GOT3 (cell line): ENCODE measurements at regions not wholly inside any gene's neighbourhood (a gene's known extent, or its start where the extent isn't known, plus 50 kb on each side); places are given as distances from the start of the nearest gene placed in this dataset.
"Not testable (repeated sequence)": the region's sequence is repeated elsewhere in the genome, so short reads cannot be mapped to it uniquely, and the experiment has no call there.

Source experiments
- DNase-seq: peaks from one replicate; lab custom pipeline; 2025; ENCODE audit warnings: mixed read lengths; lab: John Stamatoyannopoulos, UW

- no peak for DNase-seq
Observed at GRCh38 chr6:102761872-102762271, 1368.4 kb downstream of the GRIK2 start.

GRCh38 chr6:102759415-102759814 lies 1365.9 kb downstream of the GRIK2 start:
- DNase-seq: no peak

GRCh38 chr6:102758536-102758935 lies 1365.0 kb downstream of the GRIK2 start:
- not testable (repeated sequence) for DNase-seq

DNA sequence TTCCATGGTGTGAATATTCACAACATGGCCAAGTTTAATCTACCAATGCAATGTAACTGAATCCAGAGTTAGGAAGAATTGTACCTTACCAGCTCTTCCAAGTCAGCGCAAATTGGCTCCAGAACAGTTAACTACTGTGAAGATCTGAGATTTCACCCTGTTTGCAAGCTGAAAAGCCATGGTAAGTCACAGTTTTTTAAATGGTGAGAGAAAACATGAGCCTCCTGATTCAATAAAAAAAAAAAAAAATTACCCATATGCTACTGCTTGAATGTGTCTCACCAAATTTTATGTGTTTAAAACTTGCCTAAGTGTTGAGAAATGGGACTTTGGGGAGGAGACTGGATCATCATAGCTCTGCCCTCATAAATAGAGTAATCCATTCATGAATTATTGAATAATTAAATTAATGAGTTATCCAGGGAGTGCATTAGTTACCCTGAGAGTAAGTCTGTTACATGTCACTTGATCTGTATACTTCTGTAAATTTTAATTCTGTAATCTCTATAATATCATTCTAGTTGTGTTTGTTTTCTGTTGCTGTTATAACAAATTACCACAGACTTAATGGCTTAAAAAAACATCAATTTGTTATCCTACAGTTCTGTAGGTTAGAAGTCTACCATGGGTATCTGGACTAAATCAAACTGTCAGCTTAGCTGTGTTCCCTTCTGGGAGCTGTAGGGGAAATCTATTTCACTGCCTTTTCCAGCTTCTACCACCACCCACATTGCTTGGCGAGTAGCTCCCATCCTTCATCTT lies 1355.9 kb downstream of the GRIK2 start:
- DNase-seq: no peak

DNA sequence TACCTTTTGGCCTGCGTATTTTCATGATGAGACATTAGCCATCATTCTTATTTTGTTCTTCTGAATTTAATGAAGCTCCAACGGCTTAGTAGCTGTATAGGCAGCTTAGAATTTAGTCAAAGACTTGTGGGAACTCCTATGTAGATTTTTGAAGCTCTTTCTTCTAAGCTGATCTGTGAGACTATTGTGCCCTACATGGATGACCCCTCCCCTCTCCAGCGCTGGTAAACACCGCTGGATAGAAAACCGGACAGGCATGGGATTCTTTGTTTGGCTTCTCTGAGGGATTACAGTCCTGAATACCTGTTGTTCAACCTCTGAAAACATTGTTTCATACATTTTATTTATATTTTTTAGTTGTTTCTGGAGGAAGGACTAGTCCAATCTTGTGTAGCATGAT lies 1353.4 kb downstream of the GRIK2 start:
- DNase-seq: no peak

GRCh38 chr6:102742754-102743356 lies 1349.3 kb downstream of the GRIK2 start:
- no peak for DNase-seq

- no peak for DNase-seq
Observed at GRCh38 chr6:102742028-102742427, 1348.5 kb downstream of the GRIK2 start.

- DNase-seq: no peak
Observed at GRCh38 chr6:102736941-102737368, 1343.4 kb downstream of the GRIK2 start.

GRCh38 chr6:102732898-102733297 lies 1339.4 kb downstream of the GRIK2 start:
- no peak for DNase-seq

GRCh38 chr6:102722086-102722485 lies 1328.6 kb downstream of the GRIK2 start:
- DNase-seq: not testable (repeated sequence)

DNA sequence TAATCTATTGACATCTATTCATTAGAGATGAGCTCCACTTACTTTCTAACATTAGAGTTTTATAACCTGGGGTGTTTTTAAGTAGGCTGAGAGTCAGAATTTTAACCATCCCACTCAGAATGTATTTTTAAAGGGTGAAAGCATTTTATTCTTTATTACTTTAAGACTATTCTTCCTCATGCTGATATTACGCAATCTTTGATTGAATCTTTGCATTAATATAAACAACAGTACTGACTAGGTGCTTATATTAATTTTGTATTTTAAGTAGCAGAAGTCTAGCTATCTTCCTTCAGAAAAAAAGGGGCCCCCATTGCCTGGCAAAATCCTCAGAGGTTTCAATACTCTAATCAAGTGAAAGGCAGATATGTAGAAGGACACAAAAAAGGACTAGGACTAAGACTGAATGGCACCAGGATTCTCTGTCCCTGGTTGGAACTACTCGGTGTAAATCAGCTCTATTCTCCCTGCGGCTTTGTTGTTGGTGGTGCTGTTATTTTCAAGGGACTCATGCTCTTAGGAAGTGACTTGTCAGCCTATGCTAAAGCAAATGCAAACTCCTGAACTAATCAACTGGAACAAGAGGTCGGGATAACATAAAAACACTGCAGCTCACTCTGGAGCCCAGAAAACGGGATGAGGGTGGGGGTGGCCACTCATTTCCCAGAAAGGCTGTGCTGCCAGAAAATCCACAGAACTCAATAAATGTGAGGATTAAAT lies 1324.4 kb downstream of the GRIK2 start:
- DNase-seq: no peak

DNA sequence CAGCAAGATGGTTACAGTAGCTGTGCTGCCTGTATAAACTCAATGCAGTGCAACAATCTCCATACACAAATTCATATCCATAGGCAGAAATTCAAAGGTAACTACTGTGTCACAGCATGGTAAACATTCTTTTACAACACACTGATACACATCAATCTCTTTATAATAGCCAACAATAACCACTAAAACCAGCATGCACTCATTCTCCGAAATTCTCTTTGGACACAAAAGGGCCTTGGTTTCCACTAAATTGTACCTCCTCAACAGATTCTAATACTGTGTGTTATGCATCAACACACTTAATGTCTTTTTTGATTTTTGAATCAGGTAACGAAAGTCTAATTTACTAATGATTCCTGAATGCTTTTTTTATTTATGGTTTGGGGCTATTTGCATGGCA lies 1323.7 kb downstream of the GRIK2 start:
- DNase-seq: no peak

GRCh38 chr6:102701019-102701418 lies 1307.5 kb downstream of the GRIK2 start:
- DNase-seq: no peak

DNA sequence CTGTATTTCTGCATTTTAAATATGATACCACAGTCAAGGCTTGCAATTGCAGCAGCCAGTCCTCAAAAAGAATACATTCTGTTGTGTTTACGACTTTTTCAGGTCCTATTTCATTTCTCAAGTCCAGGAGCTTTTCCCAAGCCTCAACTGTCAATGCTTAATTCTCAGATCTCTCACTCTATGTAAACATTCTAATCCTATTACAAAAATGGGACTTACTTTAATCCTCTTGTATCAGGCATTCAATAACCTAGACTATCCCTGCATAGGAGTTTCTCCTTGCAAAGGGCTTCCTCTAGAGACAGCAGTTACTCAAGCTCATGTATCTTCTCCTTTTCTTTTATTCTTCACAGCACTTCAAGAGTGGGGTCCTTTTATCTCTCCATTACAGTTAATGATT lies 1293.0 kb downstream of the GRIK2 start:
- no peak for DNase-seq

DNA sequence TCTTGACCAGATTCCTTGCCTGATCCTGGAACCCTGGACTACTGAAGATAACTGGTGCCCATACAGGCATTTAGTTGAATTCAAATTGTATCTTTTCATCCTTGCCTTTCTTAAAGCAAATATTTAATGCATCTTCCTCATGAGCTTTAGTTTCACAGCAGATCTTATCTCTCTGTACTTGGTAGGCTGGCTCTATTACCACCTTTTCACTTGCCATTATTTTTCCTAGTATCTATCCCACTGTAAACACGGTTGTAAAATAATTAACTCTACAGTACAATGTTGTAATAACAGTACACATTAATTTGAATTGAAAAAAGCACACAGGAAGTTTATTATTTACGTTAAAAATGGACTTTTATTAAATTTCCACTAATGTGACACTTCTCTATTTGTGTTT lies 1286.9 kb downstream of the GRIK2 start:
- no peak for DNase-seq

- DNase-seq: no peak
Observed at GRCh38 chr6:102679865-102680264, 1286.4 kb downstream of the GRIK2 start.

- DNase-seq: no peak
Observed at GRCh38 chr6:102677225-102677624, 1283.7 kb downstream of the GRIK2 start.

GRCh38 chr6:102670735-102671134 lies 1277.2 kb downstream of the GRIK2 start:
- no peak for DNase-seq

- DNase-seq: no peak
Observed at GRCh38 chr6:102662851-102663250, 1269.3 kb downstream of the GRIK2 start.

GRCh38 chr6:102660303-102660702 lies 1266.8 kb downstream of the GRIK2 start:
- DNase-seq: no peak

DNA sequence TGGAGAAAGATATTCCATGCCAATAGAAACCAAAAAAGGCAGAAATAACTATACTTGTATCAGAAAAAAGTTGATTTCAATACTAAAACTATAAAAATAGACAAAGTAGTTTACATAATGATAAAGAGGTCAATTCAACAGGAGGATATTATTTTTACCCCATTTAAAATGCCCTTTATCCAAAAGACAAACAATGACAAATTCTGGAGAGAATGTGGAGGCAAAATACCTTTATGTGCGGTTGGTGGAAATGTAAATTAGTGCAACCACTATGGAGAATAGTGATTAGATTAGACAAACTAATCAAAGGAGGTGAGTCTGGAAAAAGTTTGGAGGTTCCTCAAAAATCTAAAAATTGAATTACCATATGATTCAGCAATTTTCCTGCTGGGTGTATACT lies 1262.3 kb downstream of the GRIK2 start:
- no peak for DNase-seq

GRCh38 chr6:102641426-102641825 lies 1247.9 kb downstream of the GRIK2 start:
- DNase-seq: no peak

- no peak for DNase-seq
Observed at GRCh38 chr6:102631921-102632320, 1238.4 kb downstream of the GRIK2 start.
